ENCODE measurements at regions not wholly inside any gene's neighbourhood (a gene's known extent, or its start where the extent isn't known, plus 50 kb on each side); places are given as distances from the start of the nearest gene placed in this dataset.

DNA sequence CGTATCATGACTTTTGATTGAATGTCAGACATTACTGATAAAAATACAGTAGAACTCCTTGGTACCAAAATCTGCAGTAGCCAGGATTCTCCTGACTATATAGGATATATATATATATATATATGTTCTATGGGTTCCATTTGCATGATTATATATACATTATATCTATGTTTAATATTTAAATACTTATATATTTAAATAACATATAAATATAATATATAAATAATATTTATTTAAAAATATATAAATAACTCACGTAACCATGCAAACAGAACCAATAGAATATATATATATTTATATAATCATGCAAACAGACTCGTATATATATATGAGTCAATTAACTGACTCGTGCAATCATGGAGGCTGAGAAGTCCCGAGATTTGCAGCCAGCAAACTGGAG, 278.8 kb upstream of the PLXNA2 start:
- no peak overlapping the region for H3K4me3 Mint-ChIP-seq (ENCODE audit: unreplicated experiment)

DNA sequence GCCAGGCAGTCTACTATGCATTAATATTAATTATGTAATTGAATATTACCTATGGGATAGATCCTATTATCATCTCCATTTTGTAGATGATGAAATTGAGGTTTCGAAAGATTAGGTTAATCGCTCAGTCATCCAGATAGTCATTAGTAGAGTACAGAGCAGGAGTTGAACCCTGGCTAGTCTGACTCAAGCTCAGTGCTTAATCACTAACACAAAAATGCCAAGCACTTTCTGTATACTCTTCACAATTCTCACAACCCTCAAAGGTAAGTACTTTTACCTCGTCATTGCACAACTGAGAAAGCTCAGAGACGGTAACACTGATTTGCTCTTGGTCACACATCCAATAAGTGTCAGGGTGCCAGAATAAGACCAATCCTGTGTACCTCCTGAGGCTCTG, 280.2 kb upstream of the PLXNA2 start:
- no peak for DNase-seq (ENCODE audit: low spot score)

More for the DNA sequence above, 278.8 kb upstream of the PLXNA2 start:
- DNase-seq (ENCODE audit: low spot score), result no peak
- Mint-ChIP-seq H3K4me1 (ENCODE audit: low read depth) (no peaks in the 10 kb centered on the region), H3K9me3 (ENCODE audit: low read depth) (no peaks in the 10 kb centered on the region), H3K27ac (ENCODE audit: unreplicated experiment) (no peak overlapping the region), H3K27me3 (ENCODE audit: low read depth) (peaks cover 18% of the 10 kb centered on the region), H3K36me3 (ENCODE audit: low read depth) (peaks cover 2% of the 10 kb centered on the region)
- TF ChIP-seq, protein P1, sequence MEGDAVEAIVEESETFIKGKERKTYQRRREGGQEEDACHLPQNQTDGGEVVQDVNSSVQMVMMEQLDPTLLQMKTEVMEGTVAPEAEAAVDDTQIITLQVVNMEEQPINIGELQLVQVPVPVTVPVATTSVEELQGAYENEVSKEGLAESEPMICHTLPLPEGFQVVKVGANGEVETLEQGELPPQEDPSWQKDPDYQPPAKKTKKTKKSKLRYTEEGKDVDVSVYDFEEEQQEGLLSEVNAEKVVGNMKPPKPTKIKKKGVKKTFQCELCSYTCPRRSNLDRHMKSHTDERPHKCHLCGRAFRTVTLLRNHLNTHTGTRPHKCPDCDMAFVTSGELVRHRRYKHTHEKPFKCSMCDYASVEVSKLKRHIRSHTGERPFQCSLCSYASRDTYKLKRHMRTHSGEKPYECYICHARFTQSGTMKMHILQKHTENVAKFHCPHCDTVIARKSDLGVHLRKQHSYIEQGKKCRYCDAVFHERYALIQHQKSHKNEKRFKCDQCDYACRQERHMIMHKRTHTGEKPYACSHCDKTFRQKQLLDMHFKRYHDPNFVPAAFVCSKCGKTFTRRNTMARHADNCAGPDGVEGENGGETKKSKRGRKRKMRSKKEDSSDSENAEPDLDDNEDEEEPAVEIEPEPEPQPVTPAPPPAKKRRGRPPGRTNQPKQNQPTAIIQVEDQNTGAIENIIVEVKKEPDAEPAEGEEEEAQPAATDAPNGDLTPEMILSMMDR (IDR thresholded peaks at IDR 0.05), result no peak

DNA sequence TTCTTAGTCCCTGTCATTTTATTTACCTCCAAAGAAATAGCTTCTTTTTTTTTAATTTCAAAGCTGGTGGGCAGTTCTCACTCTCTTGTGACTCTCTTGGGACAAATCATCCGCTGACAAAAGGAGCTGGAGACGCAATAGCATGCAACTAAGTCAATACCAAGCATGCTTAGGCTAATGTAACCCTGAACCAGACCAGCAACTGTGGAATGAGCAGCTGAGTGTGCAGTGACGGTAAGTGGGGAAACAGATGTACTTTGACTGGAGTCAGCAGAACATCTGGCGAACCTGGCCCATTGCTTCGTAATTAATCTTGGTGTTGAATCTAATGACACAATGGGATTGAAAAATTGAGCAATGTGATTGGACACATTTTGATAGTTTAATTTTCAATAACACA, 280.7 kb upstream of the PLXNA2 start:
- no peaks in the 10 kb centered on the region for H3K4me1 Mint-ChIP-seq (ENCODE audit: low read depth)
- peaks cover 2% of the 10 kb centered on the region for H3K36me3 Mint-ChIP-seq (ENCODE audit: low read depth)
- H3K27ac Mint-ChIP-seq (ENCODE audit: unreplicated experiment), result no peak overlapping the region
- no peak overlapping the region for H3K4me3 Mint-ChIP-seq (ENCODE audit: unreplicated experiment)
- TF ChIP-seq, protein P1 (IDR thresholded peaks at IDR 0.05), result no peak
- no peak for DNase-seq (ENCODE audit: low spot score)
- no peaks in the 10 kb centered on the region for H3K9me3 Mint-ChIP-seq (ENCODE audit: low read depth)
- H3K27me3 Mint-ChIP-seq (ENCODE audit: low read depth), result peaks cover 28% of the 10 kb centered on the region

More for the DNA sequence above, 280.2 kb upstream of the PLXNA2 start:
- no peak overlapping the region for H3K27ac Mint-ChIP-seq (ENCODE audit: unreplicated experiment)
- TF ChIP-seq, protein P1 (IDR thresholded peaks at IDR 0.05), result no peak
- peaks cover 2% of the 10 kb centered on the region for H3K36me3 Mint-ChIP-seq (ENCODE audit: low read depth)
- no peaks in the 10 kb centered on the region for H3K4me1 Mint-ChIP-seq (ENCODE audit: low read depth)
- H3K9me3 Mint-ChIP-seq (ENCODE audit: low read depth), result no peaks in the 10 kb centered on the region
- no peak overlapping the region for H3K4me3 Mint-ChIP-seq (ENCODE audit: unreplicated experiment)
- H3K27me3 Mint-ChIP-seq (ENCODE audit: low read depth), result peaks cover 27% of the 10 kb centered on the region

DNA sequence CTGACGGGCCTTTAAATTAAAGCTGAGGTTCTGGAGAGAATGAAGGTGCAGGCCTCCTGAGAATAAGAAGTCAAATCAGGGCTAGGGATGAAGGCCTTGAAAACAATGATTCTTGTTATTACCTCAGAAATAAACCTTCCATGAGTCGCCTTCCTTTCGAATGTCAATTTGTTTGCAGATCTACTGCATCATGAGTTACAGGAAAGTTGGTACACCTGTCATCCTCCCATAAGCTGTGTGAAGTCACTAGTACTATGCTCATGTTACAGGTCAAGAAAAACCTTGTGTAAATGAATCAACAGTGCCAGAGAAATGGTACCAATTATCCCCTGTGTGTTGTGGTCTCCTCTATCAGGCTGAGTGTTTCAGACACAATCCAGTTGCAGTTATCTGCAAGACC, 281.2 kb upstream of the PLXNA2 start:
- DNase-seq (ENCODE audit: low spot score), result no peak
- Mint-ChIP-seq H3K9me3 (ENCODE audit: low read depth) (no peaks in the 10 kb centered on the region), H3K27me3 (ENCODE audit: low read depth) (peaks cover 29% of the 10 kb centered on the region), H3K36me3 (ENCODE audit: low read depth) (peaks cover 2% of the 10 kb centered on the region), H3K27ac (ENCODE audit: unreplicated experiment) (no peak overlapping the region), H3K4me1 (ENCODE audit: low read depth) (no peaks in the 10 kb centered on the region), H3K4me3 (ENCODE audit: unreplicated experiment) (no peak overlapping the region)
- TF ChIP-seq, protein P1 (IDR thresholded peaks at IDR 0.05), result no peak

DNA sequence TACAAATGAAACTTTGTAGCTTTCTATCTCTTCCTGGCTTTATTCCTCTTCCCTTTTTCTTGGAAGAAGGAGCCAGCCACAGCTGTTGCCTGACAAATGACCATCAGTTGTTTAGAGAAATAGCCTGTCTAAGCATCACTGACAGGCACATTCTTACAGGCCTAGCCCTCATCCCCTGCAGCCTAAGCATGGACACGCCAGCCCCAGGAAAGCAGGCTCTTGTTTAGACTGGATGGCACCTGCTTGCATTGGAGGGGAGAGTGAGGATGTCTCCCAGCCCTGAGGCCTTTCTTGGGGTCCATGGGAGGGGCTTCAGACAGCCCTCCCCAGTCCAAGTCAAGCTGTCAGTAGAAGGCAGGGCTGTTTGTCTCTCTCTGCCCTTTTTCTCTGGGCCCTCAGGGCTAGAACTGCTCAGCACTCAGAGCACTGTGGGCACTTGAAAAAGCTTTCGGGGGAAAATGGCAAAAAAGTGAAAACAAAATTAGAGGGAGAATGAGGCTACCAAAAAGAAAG, 282.5 kb upstream of the PLXNA2 start:
- no peaks in the 10 kb centered on the region for H3K4me1 Mint-ChIP-seq (ENCODE audit: low read depth)
- no peak overlapping the region for H3K27ac Mint-ChIP-seq (ENCODE audit: unreplicated experiment)
- peaks cover 2% of the 10 kb centered on the region for H3K36me3 Mint-ChIP-seq (ENCODE audit: low read depth)
- TF ChIP-seq, protein P1 (IDR thresholded peaks at IDR 0.05), result no peak
- no peak overlapping the region for H3K4me3 Mint-ChIP-seq (ENCODE audit: unreplicated experiment)
- peaks cover 35% of the 10 kb centered on the region for H3K27me3 Mint-ChIP-seq (ENCODE audit: low read depth)
- no peak for DNase-seq (ENCODE audit: low spot score)
- no peaks in the 10 kb centered on the region for H3K9me3 Mint-ChIP-seq (ENCODE audit: low read depth)
